ENCODE measurements at regions not wholly inside any gene's neighbourhood (a gene's known extent, or its start where the extent isn't known, plus 50 kb on each side); places are given as distances from the start of the nearest gene placed in this dataset.

DNA sequence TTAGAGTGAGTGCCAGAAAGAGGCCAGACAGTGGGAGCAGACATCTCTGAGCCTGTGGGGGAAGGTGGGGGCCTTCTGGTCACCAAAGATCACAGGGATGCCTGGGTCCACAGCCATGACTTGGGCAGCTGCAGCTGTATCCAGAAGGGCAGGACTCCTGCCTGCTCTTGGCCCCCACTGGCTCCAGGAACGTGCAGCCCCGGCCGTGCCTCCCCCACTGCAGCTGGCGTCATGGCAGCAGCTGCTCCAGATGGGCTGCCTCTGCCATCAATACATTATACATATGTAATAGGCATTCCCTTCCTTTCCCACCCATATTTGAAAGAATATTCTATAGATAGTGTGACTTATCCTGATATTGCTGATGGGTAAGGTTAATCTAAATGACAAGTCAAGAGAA lies 195.5 kb upstream of the SNX19 start:
- no peak overlapping the region for H3K4me3 ChIP-seq
- TF ChIP-seq POLR2A (IDR thresholded peaks at IDR 0.05) = no peak
- no peak for TF ChIP-seq EP300 (IDR thresholded peaks at IDR 0.05)
- TF ChIP-seq, protein P1, sequence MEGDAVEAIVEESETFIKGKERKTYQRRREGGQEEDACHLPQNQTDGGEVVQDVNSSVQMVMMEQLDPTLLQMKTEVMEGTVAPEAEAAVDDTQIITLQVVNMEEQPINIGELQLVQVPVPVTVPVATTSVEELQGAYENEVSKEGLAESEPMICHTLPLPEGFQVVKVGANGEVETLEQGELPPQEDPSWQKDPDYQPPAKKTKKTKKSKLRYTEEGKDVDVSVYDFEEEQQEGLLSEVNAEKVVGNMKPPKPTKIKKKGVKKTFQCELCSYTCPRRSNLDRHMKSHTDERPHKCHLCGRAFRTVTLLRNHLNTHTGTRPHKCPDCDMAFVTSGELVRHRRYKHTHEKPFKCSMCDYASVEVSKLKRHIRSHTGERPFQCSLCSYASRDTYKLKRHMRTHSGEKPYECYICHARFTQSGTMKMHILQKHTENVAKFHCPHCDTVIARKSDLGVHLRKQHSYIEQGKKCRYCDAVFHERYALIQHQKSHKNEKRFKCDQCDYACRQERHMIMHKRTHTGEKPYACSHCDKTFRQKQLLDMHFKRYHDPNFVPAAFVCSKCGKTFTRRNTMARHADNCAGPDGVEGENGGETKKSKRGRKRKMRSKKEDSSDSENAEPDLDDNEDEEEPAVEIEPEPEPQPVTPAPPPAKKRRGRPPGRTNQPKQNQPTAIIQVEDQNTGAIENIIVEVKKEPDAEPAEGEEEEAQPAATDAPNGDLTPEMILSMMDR (IDR thresholded peaks at IDR 0.05) = no peak
- H3K9me3 ChIP-seq = peaks cover 0 to 19% (median 15%) of the 10 kb centered on the region in 4 donors
- intact Hi-C loops (cut with DNase I; ENCODE audit: low total_unique reads) = no loop called here
- H3K27ac ChIP-seq = no peak overlapping the region
- H3K4me1 ChIP-seq = no peaks in the 10 kb centered on the region
- 80 to 92% (median 81%) methylated on average over 4 of the region's 4 CpGs for WGBS, 5 donors
- peaks cover 0 to 8% (median 0%) of the 10 kb centered on the region in 3 donors for H3K27me3 ChIP-seq
- no peak for DNase-seq
- H3K36me3 ChIP-seq = no peaks in the 10 kb centered on the region

DNA sequence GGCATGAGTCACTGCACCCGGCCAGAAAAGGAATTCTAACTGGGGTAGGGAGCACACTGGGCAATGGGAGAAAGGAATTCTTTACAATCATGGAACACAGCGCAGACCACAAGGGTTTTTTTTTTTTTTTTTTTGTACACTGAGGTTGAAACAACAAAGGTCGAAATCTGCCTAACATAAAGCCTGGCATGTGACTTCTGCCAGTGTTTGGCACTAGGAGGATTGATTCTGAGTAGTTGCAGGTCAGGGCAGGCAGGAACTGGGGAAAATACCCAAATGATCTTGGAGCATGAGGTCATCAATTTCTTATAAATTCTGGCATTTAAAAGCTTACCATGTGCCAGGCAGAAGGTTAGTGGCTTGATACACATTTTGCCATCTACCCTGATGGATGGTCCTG lies 202.0 kb upstream of the SNX19 start:
- WGBS, 5 donors = 58 to 72% (median 65%) methylated on average over 3 of the region's 3 CpGs
- TF ChIP-seq EP300 (IDR thresholded peaks at IDR 0.05) = no peak
- TF ChIP-seq POLR2AphosphoS5 (IDR thresholded peaks at IDR 0.05) = no peak
- no peak for TF ChIP-seq POLR2A (IDR thresholded peaks at IDR 0.05)
- TF ChIP-seq, protein P1 (IDR thresholded peaks at IDR 0.05) = no peak
- intact Hi-C loops (cut with DNase I; ENCODE audit: low total_unique reads) = no loop called here
- Histone ChIP-seq H3K27ac (no peak overlapping the region), H3K9me3 (no peaks in the 10 kb centered on the region), H3K27me3 (no peaks in the 10 kb centered on the region), H3K4me3 (no peak overlapping the region), H3K4me1 (no peaks in the 10 kb centered on the region), H3K36me3 (no peaks in the 10 kb centered on the region)
- no peak for DNase-seq

DNA sequence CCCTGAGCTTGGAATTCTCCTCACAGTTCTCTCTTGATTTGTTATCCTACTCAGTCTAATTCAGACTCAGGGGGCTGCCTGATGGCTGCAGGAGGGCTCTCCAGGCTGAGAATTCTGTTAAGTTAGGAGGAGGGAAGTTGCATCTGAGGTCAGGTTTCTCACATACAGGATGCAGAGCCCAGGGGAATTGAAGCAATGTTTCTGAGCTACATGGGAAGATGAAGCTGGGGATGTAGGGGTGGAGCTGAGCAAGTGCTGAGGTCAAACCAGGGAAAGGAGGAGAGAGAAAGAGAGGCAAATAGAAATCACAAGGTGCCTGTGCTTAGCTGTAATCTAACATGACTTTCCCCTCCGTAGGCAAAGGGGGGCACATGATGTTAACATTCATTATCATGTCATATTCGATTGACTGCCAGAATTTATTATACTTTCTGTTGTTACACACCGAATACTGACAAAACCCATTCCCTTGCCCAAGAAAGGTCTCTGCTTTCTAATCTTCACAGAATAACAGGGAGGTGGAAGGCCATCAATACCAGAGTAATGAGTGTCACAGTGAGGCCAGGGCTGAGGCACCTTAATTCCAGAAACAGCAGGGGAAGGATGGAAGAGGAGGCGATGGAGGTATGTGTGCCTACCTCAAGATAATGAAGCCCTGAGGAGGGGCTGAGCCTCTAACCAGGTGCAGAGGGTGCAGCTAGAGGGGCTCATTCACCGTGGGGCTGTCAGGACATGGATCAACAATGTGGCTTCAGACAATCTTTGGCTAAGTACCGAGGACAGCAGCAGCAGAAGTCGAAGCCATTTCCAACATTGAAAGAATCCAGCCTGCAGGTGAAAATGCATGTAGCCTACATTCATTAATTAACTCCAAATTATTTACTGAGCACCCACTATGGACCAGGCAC lies 205.4 kb upstream of the SNX19 start:
- no peak overlapping the region for H3K27ac ChIP-seq
- no peaks in the 10 kb centered on the region for H3K27me3 ChIP-seq
- DNase-seq = no peak
- TF ChIP-seq POLR2A (IDR thresholded peaks at IDR 0.05) (no peak), EP300 (IDR thresholded peaks at IDR 0.05) (no peak), POLR2AphosphoS5 (IDR thresholded peaks at IDR 0.05) (no peak)
- TF ChIP-seq, protein P1 (IDR thresholded peaks at IDR 0.05) = no peak
- H3K4me3 ChIP-seq = no peak overlapping the region
- H3K36me3 ChIP-seq = no peaks in the 10 kb centered on the region
- peaks cover 0 to 4% (median 2%) of the 10 kb centered on the region in 4 donors for H3K9me3 ChIP-seq
- whole genome bisulfite sequencing, 5 donors = 49 to 61% (median 58%) methylated on average over 7 of the region's 7 CpGs
- intact Hi-C loops (cut with DNase I; ENCODE audit: low total_unique reads) = no loop called here
- no peaks in the 10 kb centered on the region for H3K4me1 ChIP-seq

DNA sequence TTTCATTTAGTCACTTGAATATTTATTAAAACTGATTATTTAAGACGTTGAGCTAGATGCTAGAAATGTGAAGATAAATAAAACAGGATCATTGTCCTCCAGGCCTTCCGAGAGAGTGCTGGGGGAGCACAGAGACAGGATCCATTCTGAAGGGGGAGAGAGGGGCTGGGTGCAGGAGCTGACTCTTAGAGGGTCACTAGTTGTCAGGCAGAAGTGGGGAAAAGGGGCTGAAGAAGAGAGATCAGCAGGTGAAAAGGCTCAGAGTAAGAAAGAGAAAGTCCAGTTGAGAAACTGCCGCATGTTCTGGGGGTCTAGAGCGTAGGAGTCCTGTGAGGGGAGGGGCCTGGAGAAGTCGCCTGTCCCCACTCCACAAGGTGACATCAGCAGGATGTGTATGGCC lies 206.2 kb upstream of the SNX19 start:
- Histone ChIP-seq H3K27ac (no peak overlapping the region), H3K27me3 (no peaks in the 10 kb centered on the region), H3K4me1 (no peaks in the 10 kb centered on the region), H3K4me3 (no peak overlapping the region), H3K9me3 (peaks cover 0 to 12% (median 9%) of the 10 kb centered on the region in 4 donors), H3K36me3 (no peaks in the 10 kb centered on the region)
- DNase-seq = no peak
- intact Hi-C loops (cut with DNase I; ENCODE audit: low total_unique reads) = no loop called here
- 64 to 76% (median 67%) methylated on average over 5 of the region's 5 CpGs for WGBS, 5 donors
- no peak for TF ChIP-seq EP300 (IDR thresholded peaks at IDR 0.05)

DNA sequence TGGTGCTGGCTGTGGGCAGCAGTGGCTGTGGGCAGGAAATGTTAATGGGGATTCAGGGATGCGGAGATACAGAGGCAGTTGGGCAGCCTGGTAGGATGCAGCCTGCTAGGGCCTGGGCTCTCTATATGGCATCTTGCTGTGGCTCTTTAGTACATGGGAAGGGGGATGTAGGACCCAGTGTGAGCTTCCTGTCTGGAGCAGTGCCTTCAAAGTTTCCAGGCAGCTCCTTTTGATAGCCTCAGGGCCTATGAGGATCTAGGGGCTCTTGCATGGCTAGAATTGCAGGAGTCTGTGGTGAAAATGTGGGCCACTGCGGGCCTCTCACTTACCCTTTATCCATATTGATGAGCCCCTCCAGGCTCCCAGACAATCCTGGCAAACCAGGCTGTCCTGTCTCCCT lies 213.2 kb upstream of the SNX19 start:
- Histone ChIP-seq H3K27me3 (no peaks in the 10 kb centered on the region), H3K9me3 (peaks cover 0 to 32% (median 26%) of the 10 kb centered on the region in 4 donors), H3K4me3 (no peak overlapping the region), H3K4me1 (no peaks in the 10 kb centered on the region), H3K27ac (no peak overlapping the region), H3K36me3 (no peaks in the 10 kb centered on the region)
- intact Hi-C loops (cut with DNase I; ENCODE audit: low total_unique reads) = no loop called here
- TF ChIP-seq, protein P1 (IDR thresholded peaks at IDR 0.05) = no peak
- TF ChIP-seq EP300 (IDR thresholded peaks at IDR 0.05) (no peak), POLR2A (IDR thresholded peaks at IDR 0.05) (no peak), POLR2AphosphoS5 (IDR thresholded peaks at IDR 0.05) (no peak)
- 81 to 93% (median 89%) methylated on average over 2 of the region's 2 CpGs for WGBS, 5 donors
- no peak for DNase-seq

Data from stomach (tissue), 8 donors.